Fibroblast of lung (primary cell): ENCODE measurements at regions not wholly inside any gene's neighbourhood (a gene's known extent, or its start where the extent isn't known, plus 50 kb on each side); places are given as distances from the start of the nearest gene placed in this dataset.

Experiments used
- EZH2 ChIP-seq: IDR thresholded peaks from 2 replicates; pipeline ENCODE4 v1.5.1; 2012; ENCODE audit warnings: low read length, control low read depth, mild to moderate bottlenecking; ENCODE audit errors: missing control alignments
- TF ChIP-seq, protein P1 (sequence below), 2 donors: IDR thresholded peaks in 1 of 2; conservative IDR thresholded peaks in 1 of 2; 1 replicate in 1 of 2; 2 replicates in 1 of 2; pipeline ENCODE4 v1.5.1; 2011 to 2012; ENCODE audit warnings: low read length in 2 of 2, control low read depth in 1 of 2, inconsistent platforms in 1 of 2, low read depth in 1 of 2, mild to moderate bottlenecking in 1 of 2

DNA sequence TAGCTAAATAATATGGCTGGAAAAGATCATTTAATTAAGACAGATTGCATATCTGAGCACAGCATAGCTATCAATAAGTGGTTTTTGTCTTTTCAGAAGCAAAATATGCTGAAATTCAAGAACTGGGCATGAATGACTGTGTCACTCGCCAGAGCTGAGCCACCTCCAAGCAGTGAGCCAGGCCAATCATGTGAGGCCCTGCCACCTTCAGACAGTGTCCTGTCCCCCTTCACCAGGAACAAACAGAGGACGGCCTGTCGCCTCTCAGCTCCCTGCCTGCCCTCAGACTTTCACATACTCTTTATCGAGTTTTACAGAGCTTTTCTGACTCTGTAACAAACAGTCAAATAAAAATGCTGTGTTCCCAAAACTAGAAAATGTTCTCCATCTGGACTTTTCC lies 171.0 kb upstream of the TSC22D1 start:
- TF ChIP-seq, protein P1, sequence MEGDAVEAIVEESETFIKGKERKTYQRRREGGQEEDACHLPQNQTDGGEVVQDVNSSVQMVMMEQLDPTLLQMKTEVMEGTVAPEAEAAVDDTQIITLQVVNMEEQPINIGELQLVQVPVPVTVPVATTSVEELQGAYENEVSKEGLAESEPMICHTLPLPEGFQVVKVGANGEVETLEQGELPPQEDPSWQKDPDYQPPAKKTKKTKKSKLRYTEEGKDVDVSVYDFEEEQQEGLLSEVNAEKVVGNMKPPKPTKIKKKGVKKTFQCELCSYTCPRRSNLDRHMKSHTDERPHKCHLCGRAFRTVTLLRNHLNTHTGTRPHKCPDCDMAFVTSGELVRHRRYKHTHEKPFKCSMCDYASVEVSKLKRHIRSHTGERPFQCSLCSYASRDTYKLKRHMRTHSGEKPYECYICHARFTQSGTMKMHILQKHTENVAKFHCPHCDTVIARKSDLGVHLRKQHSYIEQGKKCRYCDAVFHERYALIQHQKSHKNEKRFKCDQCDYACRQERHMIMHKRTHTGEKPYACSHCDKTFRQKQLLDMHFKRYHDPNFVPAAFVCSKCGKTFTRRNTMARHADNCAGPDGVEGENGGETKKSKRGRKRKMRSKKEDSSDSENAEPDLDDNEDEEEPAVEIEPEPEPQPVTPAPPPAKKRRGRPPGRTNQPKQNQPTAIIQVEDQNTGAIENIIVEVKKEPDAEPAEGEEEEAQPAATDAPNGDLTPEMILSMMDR (conservative IDR thresholded peaks at IDR 0.05 in 1 of 2, IDR thresholded peaks at IDR 0.05 in 1 of 2; ENCODE audit: low read depth in 1 of 2, low read length in 2 of 2) = no peak
- TF ChIP-seq EZH2 = no peak
